Stimulated activated CD4-positive, alpha-beta T cell treated with anti-CD3 and anti-CD28 coated beads, Interleukin-4, amount 100 ng/mL, for 1 hour (primary cell): ENCODE measurements at regions not wholly inside any gene's neighbourhood (a gene's known extent, or its start where the extent isn't known, plus 50 kb on each side); places are given as distances from the start of the nearest gene placed in this dataset.
A peak's percentile ranks its signal among the peaks of the same experiment; 100 is the strongest.
"Not testable (repeated sequence)": the region's sequence is repeated elsewhere in the genome, so short reads cannot be mapped to it uniquely, and the experiment has no call there.

ENCODE experiments used
- DNase-seq: peaks from one replicate; pipeline ENCODE4 v3.0.0-alpha.2; 2020

GRCh38 chr20:41716436-41716835 is 98.3 kb upstream of the CHD6 start:
- DNase-seq, result no peak

GRCh38 chr20:41715526-41715925 is 97.3 kb upstream of the CHD6 start:
- DNase-seq, result no peak

GRCh38 chr20:41714030-41714429 is 95.9 kb upstream of the CHD6 start:
- DNase-seq, result no peak

GRCh38 chr20:41704896-41705295 is 86.7 kb upstream of the CHD6 start:
- DNase-seq, result no peak

GRCh38 chr20:41702647-41703046 is 84.5 kb upstream of the CHD6 start:
- no peak for DNase-seq

- no peak for DNase-seq
Observed at GRCh38 chr20:41701588-41702348, 83.6 kb upstream of the CHD6 start.

- DNase-seq, result not testable (repeated sequence)
Observed at GRCh38 chr20:41699673-41700072, 81.5 kb upstream of the CHD6 start.

- no peak for DNase-seq
Observed at GRCh38 chr20:41697861-41698559, 79.8 kb upstream of the CHD6 start.

- no peak for DNase-seq
Observed at GRCh38 chr20:41696428-41696827, 78.3 kb upstream of the CHD6 start.

GRCh38 chr20:41694796-41695195 is 76.6 kb upstream of the CHD6 start:
- DNase-seq, result no peak

GRCh38 chr20:41693136-41693979 is 75.2 kb upstream of the CHD6 start:
- DNase-seq, result peak; percentile 72

- peak; percentile 78 for DNase-seq
Observed at GRCh38 chr20:41692479-41693135, 74.4 kb upstream of the CHD6 start.

GRCh38 chr20:41691443-41691842 is 73.3 kb upstream of the CHD6 start:
- DNase-seq, result no peak

- no peak for DNase-seq
Observed at GRCh38 chr20:41690702-41691101, 72.5 kb upstream of the CHD6 start.

GRCh38 chr20:41686961-41687360 is 68.8 kb upstream of the CHD6 start:
- DNase-seq, result no peak

- DNase-seq, result not testable (repeated sequence)
Observed at GRCh38 chr20:41685145-41685544, 67.0 kb upstream of the CHD6 start.

- DNase-seq, result no peak
Observed at GRCh38 chr20:41678799-41679198, 60.6 kb upstream of the CHD6 start.

GRCh38 chr20:41672282-41672681 is 54.1 kb upstream of the CHD6 start:
- DNase-seq, result no peak

GRCh38 chr20:41671143-41671542 is 53.0 kb upstream of the CHD6 start:
- no peak for DNase-seq

- no peak for DNase-seq
Observed at GRCh38 chr20:41670631-41671030, 52.5 kb upstream of the CHD6 start.

GRCh38 chr20:41669708-41670263 is 51.6 kb upstream of the CHD6 start:
- no peak for DNase-seq

- DNase-seq, result no peak
Observed at GRCh38 chr20:41668057-41668749, 50.0 kb upstream of the CHD6 start.
